PC-9 (cell line): ENCODE measurements at regions not wholly inside any gene's neighbourhood (a gene's known extent, or its start where the extent isn't known, plus 50 kb on each side); places are given as distances from the start of the nearest gene placed in this dataset.

Experiments used
- BruUV-seq: library from RNA; stranded (reverse); fragments of 400-500 nt; replicated peaks from 2 replicates; lab custom pipeline; 2021; lab: Mats Ljungman, UMichigan
- CTCF ChIA-PET: fragments of 300-600 bp; sonication (Branson Sonifier 250); formaldehyde crosslinking; loops from one replicate; lab custom pipeline; 2022; ENCODE audit warnings: antibody characterized with exemption; lab: Charles Lee
- POLR2A ChIA-PET: fragments of 300-600 bp; sonication (Branson Sonifier 250); formaldehyde crosslinking; loops from one replicate; lab custom pipeline; 2022; ENCODE audit warnings: antibody characterized with exemption; ENCODE audit not compliant: unreplicated experiment; lab: Charles Lee
- DNase-seq, 2 experiments: peaks; one replicate each; pipeline versions ENCODE4 v3.0.0 to v3.0.0-alpha.2; 2015 to 2022; ENCODE audit warnings: mixed read lengths in 1 of 2
- H2AFZ ChIP-seq: fragments of 200-600 bp; sonication (generic); 2 replicates; pipeline ENCODE4 v1.8.1; 2017; ENCODE audit warnings: antibody characterized with exemption
- H3F3A ChIP-seq: fragments of 200-600 bp; sonication (generic); 2 replicates; pipeline ENCODE4 v1.8.1; 2017; ENCODE audit warnings: antibody characterized with exemption, mild to moderate bottlenecking, low read depth; ENCODE audit not compliant: insufficient read depth
- H3K27ac ChIP-seq: fragments of 200-600 bp; sonication (generic); 2 replicates; pipeline ENCODE4 v1.6.1; 2016; ENCODE audit warnings: mixed run types
- H3K27me3 ChIP-seq: fragments of 200-600 bp; sonication (generic); 2 replicates; pipeline ENCODE4 v1.6.1; 2016; ENCODE audit warnings: low read depth, mixed run types; ENCODE audit not compliant: insufficient read depth
- H3K36me3 ChIP-seq: fragments of 200-600 bp; sonication (generic); 2 replicates; pipeline ENCODE4 v1.6.1; 2016; ENCODE audit warnings: low read depth, mixed run types
- H3K4me1 ChIP-seq: fragments of 200-600 bp; sonication (generic); replicated peaks from 2 replicates; pipeline ENCODE4 v1.6.1; 2016; ENCODE audit warnings: mixed run types; ENCODE audit not compliant: insufficient read depth
- H3K4me2 ChIP-seq: fragments of 200-600 bp; sonication (generic); 2 replicates; pipeline ENCODE4 v1.6.1; 2017; ENCODE audit warnings: mixed run types
- H3K4me3 ChIP-seq: fragments of 200-600 bp; sonication (generic); 2 replicates; pipeline ENCODE4 v1.6.1; 2016; ENCODE audit warnings: mixed run types
- H3K79me2 ChIP-seq: fragments of 200-600 bp; sonication (generic); 2 replicates; pipeline ENCODE4 v1.6.1; 2017; ENCODE audit warnings: low read depth, mixed run types
- H3K9me2 ChIP-seq: fragments of 200-600 bp; sonication (generic); 2 replicates; pipeline ENCODE4 v1.8.1; 2017; ENCODE audit warnings: mild to moderate bottlenecking; ENCODE audit not compliant: insufficient read depth
- H3K9me3 ChIP-seq: fragments of 200-600 bp; sonication (generic); 2 replicates; pipeline ENCODE4 v1.8.1; 2016; ENCODE audit warnings: low read depth; ENCODE audit not compliant: insufficient read depth
- H4K20me1 ChIP-seq: fragments of 200-600 bp; sonication (generic); 2 replicates; pipeline ENCODE4 v1.8.1; 2017; ENCODE audit not compliant: insufficient read depth
- CTCF ChIP-seq: fragments of 200-600 bp; sonication (generic); conservative IDR thresholded peaks from 2 replicates; pipeline ENCODE4 v1.6.1; 2017; ENCODE audit warnings: mixed run types, antibody characterized with exemption, mild to moderate bottlenecking, moderate library complexity
- EZH2 ChIP-seq: fragments of 200-600 bp; sonication (generic); IDR thresholded peaks from 2 replicates; pipeline ENCODE4 v1.8.0; 2017; ENCODE audit warnings: antibody characterized with exemption, low read depth
- intact Hi-C: fragments of 100-400 bp; cut with micrococcal nuclease; formaldehyde crosslinking; loops from one replicate; pipeline ENCODE4 v1.10.0; 2022; ENCODE audit not compliant: unreplicated experiment

GRCh38 chr3:43998836-43999727 lies 242.6 kb upstream of the TOPAZ1 start:
- Histone ChIP-seq H3F3A (peaks cover 22% of the 10 kb centered on the region; the same call in 1 of the 2 replicates), H3K27ac (peak overlapping the region; percentile 88), H4K20me1 (peaks cover 19% of the 10 kb centered on the region), H3K27me3 (no peaks in the 10 kb centered on the region), H3K9me3 (no peaks in the 10 kb centered on the region), H2AFZ (peak overlapping the region; percentile 87; the same call in 1 of the 2 replicates), H3K36me3 (peaks cover 7% of the 10 kb centered on the region; the same call in 1 of the 2 replicates), H3K9me2 (no peaks in the 10 kb centered on the region), H3K4me1 (peaks cover 22% of the 10 kb centered on the region), H3K4me3 (peak overlapping the region; percentile 70), H3K79me2 (peaks cover 72% of the 10 kb centered on the region), H3K4me2 (peak overlapping the region; percentile 99)
- intact Hi-C loops, result loop anchor here (1.0 to 10.0 kb wide), 3 partner anchors 230 to 457 kb away; no protein-coding TSS in a partner anchor
- TF ChIP-seq EZH2, result no peak
- TF ChIP-seq CTCF, result no peak
- ChIA-PET POLR2A (no interaction called here), CTCF (no interaction called here)
- BruUV-seq, result no TSS peak
- DNase-seq, result peak; percentile 69 to 90

- Histone ChIP-seq H3K4me1 (peaks cover 16% of the 10 kb centered on the region), H3K4me3 (peak overlapping the region; percentile 70), H3F3A (peaks cover 22% of the 10 kb centered on the region), H3K4me2 (peak overlapping the region; percentile 99), H3K36me3 (peaks cover 13% of the 10 kb centered on the region; the same call in 1 of the 2 replicates), H3K27me3 (no peaks in the 10 kb centered on the region), H3K9me2 (no peaks in the 10 kb centered on the region), H3K27ac (peak overlapping the region; percentile 88), H3K79me2 (peaks cover 80% of the 10 kb centered on the region), H4K20me1 (peaks cover 19% of the 10 kb centered on the region), H2AFZ (no peak overlapping the region), H3K9me3 (no peaks in the 10 kb centered on the region)
- ChIA-PET POLR2A (no interaction called here), CTCF (no interaction called here)
- no peak for DNase-seq
- intact Hi-C loops, result loop anchor here (1.0 to 10.0 kb wide), 5 partner anchors 49 to 458 kb away; partner anchors contain the start of gene ABHD5
- BruUV-seq, result no TSS peak
- TF ChIP-seq CTCF (no peak), EZH2 (no peak)
Observed at GRCh38 chr3:43999728-44000319, 241.9 kb upstream of the TOPAZ1 start.

GRCh38 chr3:44000586-44000985 lies 241.1 kb upstream of the TOPAZ1 start:
- CTCF ChIA-PET, result interaction anchor here (0.6 to 1.0 kb wide), 3 partner anchors 73 to 292 kb away, joined by 3 to 5 read pairs (median 3); no protein-coding TSS in a partner anchor
- Histone ChIP-seq H3K9me3 (no peaks in the 10 kb centered on the region), H3K9me2 (no peaks in the 10 kb centered on the region), H3K79me2 (peaks cover 84% of the 10 kb centered on the region), H3K27me3 (no peaks in the 10 kb centered on the region), H3K4me3 (peak overlapping the region; percentile 70), H3K27ac (peak overlapping the region; percentile 88), H3K4me2 (peak overlapping the region; percentile 99), H3F3A (peaks cover 21% of the 10 kb centered on the region), H2AFZ (no peak overlapping the region), H3K4me1 (peaks cover 16% of the 10 kb centered on the region), H4K20me1 (peaks cover 19% of the 10 kb centered on the region), H3K36me3 (peaks cover 13% of the 10 kb centered on the region; the same call in 1 of the 2 replicates)
- peak; percentile 47 to 78 for DNase-seq
- no peak for TF ChIP-seq CTCF
- no peak for TF ChIP-seq EZH2
- TSS peak; percentile 39 for BruUV-seq
- POLR2A ChIA-PET, result no interaction called here
- intact Hi-C loops, result loop anchor here (1.0 to 2.0 kb wide), 3 partner anchors 48 to 310 kb away; partner anchors contain the start of gene ABHD5
